ENCODE measurements at regions not wholly inside any gene's neighbourhood (a gene's known extent, or its start where the extent isn't known, plus 50 kb on each side); places are given as distances from the start of the nearest gene placed in this dataset.
"Not testable (repeated sequence)": the region's sequence is repeated elsewhere in the genome, so short reads cannot be mapped to it uniquely, and the experiment has no call there.

DNA sequence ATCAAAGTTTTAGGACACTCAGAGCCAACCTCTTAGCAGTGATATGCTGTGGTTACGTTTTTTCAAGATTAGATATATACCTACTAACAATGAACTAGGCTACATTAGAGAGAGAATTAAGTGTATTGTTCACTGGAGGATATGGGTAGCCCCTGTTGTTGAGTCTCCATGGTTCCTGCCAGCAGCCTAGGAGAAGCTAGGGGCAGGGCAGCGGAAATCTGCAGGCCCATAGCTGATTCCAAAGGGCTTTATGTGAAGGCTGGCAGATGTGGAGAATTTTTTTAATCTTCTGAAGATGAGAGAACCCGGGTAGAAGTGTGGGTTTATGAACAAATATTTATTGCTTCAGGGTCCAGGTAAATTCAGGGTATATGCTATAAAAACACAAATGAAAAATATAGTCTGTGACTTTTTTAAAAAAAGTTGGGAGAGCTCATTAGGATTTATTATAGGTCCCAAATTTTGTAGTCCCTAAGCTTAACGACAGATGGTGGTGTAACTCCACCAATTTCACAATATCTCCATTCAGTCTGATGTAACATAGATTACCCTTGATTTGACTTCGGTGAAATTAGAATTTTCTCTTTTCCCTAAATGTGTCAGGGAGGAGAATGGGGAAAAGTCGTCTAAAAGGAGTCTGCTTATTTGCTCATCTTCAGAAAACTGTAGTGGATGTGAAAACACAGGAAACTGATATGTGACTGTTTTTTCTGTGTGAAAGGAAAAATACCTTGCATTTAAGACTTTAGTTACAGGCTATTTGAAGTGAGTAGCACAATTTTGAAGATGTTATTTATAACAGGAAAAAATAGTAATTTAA is 163.0 kb upstream of the PPP1R3A start:
- no peak for DNase-seq

- DNase-seq, result not testable (repeated sequence)
Measured at GRCh38 chr7:114077158-114077524, 158.3 kb upstream of the PPP1R3A start.

DNA sequence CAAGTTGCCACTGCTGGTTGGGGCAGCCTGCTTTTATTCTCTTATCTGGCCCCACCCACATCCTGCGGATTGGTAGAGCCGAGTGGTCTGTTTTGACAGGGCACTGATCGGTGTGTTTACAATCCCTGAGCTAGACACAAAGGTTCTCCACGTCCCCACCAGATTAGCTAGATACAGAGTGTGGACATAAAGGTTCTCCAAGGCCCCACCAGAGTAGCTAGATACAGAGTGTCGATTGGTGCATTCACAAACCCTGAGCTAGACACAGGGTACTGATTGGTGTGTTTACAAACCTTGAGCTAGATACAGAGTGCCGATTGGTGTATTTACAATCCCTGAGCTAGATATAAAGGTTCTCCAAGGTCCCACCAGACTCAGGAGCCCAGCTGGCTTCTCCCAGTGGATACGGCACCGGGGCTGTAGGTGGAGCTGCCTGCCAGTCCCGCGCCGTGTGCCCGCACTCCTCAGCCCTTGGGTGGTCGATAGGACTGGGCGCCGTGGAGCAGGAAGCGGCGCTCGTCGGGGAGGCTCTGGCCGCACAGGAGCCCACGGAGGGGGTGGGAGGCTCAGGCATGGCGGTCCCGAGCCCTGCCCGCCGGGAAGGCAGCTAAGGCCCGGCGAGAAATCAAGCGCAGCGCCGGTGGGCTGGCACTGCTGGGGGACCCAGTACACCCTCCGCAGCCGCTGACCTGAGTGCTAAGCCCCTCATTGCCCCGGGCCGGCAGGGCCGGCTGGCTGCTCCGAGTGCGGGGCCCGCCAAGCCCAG is 157.8 kb upstream of the PPP1R3A start:
- DNase-seq, result not testable (repeated sequence)

DNA sequence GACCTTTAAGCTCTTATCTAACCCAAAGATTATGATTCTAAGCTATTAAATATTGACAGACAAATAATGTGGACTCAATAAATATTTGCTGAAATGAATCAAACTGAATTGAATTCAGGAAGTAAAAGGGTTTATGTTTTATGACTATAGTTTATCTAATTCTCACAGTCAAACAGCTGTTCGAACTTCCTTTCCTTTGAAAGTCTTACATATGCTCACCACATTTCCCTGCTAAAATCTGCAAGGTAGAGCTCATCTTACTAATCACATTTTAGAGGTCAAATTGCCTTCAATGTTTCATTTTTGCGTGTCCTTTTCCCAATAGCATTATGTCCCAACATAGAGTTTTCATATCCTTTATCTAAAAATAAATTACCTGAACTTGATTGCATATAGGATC is 154.9 kb upstream of the PPP1R3A start:
- no peak for DNase-seq

- DNase-seq, result no peak
Measured at GRCh38 chr7:114070246-114070645, 151.4 kb upstream of the PPP1R3A start.

DNA sequence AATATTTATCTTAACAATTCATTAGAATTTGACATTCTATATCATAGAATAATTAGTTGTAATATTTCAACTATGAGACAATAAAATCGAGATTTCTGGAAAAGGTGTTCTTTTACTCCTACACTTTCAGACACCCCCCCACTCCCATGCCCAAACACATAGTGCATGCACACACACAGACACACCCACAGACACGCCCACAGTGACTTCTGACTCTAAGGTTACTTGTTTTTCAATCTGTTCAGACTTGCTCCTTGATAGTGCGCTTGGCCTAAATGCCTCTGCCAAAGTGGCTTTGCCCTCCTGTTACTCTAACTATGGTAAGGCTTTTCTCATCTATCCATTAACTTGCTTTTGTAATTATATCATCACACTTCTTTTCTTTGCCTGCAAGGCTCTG is 144.0 kb upstream of the PPP1R3A start:
- no peak for DNase-seq

DNA sequence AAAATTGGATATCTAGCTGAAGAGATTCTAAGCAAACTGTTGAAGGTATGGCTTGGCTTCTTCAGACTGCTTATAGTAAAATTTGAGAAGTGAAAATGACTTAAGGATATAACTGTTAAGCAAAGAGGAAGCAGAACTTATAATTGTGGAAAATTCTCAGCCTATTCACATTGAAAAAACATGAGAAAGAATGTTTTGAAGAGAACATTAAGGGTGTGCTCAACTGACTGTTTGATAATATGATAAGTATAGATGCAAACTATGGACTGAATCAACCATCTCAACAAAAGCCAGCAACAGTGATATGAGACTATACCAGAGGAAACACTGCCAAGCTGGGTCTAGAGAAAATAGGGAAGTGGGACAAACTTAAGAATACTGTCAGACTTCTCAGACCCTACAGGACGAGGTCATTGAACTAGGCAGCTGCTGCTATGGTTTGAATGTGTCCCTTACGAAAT is 133.1 kb upstream of the PPP1R3A start:
- DNase-seq, result no peak

DNA sequence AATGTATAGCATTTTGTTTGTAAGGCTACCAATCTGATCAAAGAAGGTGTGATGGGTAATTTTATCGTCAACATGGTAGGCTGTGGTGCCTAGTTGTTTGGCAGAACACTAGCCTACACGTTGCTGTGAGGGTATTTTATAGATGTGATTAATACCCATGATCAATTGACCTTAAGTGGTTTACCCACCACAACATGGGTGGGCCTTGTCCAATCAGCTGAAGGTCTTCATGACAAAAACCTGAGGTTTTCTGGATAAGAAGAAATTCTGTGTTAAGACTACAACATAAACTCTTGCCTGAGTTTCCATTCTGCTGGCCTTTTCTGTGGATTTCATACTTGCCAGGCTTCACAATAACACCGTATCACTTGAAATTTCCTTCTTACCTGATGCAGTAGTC is 131.8 kb upstream of the PPP1R3A start:
- no peak for DNase-seq

DNA sequence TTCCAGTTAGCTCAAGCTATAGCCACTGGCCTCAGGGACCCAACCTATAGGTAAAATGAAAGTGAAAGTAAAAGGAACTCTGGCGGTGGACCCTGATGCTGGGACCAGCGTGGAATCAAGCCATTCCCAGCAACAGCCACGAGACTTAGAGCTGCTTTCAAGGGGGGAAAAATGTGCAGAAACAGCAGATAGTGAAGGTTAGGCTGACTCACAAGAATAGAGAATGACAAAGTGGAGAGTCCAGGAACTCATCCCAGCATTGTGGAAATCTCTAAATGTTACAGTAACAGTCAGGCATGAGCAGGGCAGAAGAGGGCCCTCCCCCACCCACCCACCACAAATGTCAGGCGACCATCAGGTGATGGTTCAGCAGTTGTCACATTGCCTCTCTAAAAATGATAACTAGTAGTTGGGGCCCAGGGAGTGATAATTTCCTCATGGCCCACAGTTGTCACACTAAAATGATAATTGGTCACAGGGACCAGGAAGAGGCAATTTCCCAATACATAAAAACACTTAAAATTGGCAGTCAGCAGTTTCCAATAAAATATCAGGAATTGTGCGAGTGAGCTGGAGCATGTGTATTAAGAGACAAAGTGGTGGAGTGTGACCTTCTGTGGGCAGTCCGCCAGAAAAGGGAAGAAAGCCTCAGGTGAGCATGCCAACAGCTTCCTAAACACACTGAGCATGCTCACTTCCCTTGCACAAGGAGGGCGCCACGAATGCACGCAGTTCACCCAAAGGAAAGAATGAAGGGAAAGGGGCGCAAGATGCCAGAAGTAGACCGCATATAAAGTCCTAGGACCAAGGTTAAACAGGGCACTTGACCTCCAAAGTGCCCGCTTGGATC is 129.8 kb upstream of the PPP1R3A start:
- DNase-seq, result no peak

DNA sequence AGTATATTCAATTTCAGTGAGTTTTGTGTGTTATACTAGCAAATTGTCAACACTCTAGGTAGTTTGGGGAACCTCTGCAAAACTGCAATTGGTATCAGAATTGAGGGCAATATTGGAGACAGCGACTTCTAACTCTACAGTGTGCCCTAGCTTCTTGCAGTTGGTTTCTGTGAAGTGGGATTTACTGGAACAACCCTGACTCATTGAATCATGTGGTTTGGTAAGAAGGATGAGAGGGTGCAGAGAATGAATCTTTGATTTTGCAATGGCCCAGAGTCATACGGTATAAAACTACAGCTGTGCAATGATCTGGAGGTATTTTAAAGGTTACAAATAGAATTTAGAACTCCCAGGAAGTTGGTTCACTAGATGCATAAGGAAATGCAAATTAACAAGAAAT is 129.1 kb upstream of the PPP1R3A start:
- no peak for DNase-seq

- DNase-seq, result no peak
Measured at GRCh38 chr7:114033475-114033874, 114.7 kb upstream of the PPP1R3A start.

DNA sequence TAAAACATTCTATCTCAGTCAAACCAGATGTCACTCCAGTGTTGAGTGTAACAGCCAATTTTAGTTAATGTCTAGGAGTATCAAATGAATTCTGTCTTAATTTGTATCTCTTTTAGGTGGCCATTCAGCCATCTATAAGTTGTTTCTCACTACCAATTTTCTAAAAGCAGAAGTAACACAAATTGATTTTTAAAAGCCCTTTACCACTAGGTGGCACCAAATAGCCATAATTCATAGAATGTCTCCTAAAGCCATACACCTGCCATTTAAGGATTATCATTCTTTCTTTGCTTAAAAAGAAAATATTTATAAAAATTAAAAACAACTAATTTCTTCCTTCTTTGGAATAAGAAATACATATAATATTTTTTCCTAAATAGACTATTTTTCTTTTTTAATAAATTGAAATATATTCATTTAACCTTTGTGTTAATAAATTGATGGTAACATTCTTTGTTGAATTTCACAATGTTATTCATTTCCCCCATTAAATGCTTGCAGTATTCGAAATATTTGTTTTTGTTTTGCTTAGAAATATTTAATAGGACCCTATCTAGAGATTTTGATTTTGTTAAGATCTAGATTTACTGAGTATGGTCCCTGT is 107.8 kb upstream of the PPP1R3A start:
- DNase-seq, result no peak

GRCh38 chr7:114021135-114021534 is 102.3 kb upstream of the PPP1R3A start:
- no peak for DNase-seq

- DNase-seq, result no peak
Measured at GRCh38 chr7:114008696-114009095, 89.9 kb upstream of the PPP1R3A start.

DNA sequence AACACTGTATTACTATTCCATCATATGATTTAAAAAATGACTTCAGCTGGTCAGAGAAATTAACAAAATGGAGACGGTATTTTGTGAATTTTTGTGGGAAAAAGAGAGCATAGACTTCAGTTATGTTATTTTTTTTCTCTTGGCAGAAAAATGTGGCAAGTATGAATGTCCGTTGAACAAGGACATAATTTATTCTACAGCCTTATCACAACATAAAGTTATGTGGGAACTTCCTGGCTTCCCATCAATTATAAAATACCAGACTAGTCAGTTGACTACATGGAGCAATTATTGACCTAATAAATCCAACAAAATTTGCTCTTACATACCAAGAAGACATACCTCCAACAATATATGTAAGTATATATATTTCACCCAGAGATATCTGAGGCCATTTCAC is 88.6 kb upstream of the PPP1R3A start:
- DNase-seq, result no peak

GRCh38 chr7:113998934-113999333 is 80.1 kb upstream of the PPP1R3A start:
- no peak for DNase-seq

DNA sequence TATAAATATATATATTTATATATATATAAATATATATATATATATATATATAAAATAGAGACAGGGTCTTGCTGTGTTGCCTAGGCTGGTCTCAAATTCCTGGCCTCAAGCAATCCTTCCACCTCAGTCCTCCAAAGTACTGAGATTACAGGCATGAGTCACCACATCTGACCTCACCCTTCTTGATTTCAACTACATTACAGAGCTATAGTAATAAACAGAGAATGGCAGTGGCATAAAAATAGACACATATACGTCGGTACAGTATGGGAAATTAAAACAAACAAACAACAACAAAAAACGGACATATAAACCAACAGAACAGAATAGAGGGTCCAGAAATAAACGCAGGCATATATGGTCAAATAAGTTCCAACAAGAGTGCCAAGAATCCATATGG is 77.6 kb upstream of the PPP1R3A start:
- DNase-seq, result no peak

GRCh38 chr7:113986216-113986615 is 67.4 kb upstream of the PPP1R3A start:
- DNase-seq, result no peak

DNA sequence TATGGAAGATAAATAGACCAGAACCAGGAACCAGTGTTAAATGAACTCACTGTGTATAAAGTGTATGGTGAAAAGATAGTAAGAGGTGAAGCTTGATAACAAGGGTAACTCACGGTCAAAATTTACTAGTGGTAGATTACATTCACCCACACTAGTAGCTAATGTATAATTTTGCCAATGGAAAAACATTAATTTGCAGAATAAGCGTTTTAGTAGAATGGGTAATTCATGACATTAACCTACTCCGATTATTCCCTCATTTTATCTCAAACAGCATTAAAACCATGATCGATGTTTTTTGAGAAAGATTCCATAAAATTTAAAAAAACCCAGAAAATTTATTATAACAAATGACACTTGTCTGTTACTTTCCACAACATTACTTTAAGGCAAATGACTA is 57.7 kb upstream of the PPP1R3A start:
- no peak for DNase-seq

GRCh38 chr7:113968713-113969112 is 49.9 kb upstream of the PPP1R3A start:
- no peak for DNase-seq
